Psoas muscle (tissue), 7 donors: ENCODE measurements at regions not wholly inside any gene's neighbourhood (a gene's known extent, or its start where the extent isn't known, plus 50 kb on each side); places are given as distances from the start of the nearest gene placed in this dataset.

Experiments used
- ATAC-seq, 4 donors: fragments of 200-7000 bp; cut with Tn5 transposase; one replicate each; pipeline ENCODE4 v1.9.1; 2020; ENCODE audit warnings: moderate library complexity in 3 of 4, mild to moderate bottlenecking in 2 of 4
- DNase-seq, 2 donors: peaks; one replicate each; pipeline ENCODE4 v3.0.0-alpha.2; 2020
- H3K27ac ChIP-seq: fragments of 200-600 bp; one replicate; pipeline ENCODE4 v1.8.0; 2022
- H3K27me3 ChIP-seq, 3 donors: fragments of 200-600 bp in 1 of 3; one replicate each; pipeline versions ENCODE4 v1.6.1 to v1.8.0; 2013 to 2022; ENCODE audit warnings: low read length in 2 of 3, mild to moderate bottlenecking in 2 of 3, moderate library complexity in 1 of 3; ENCODE audit not compliant: insufficient read depth in 3 of 3
- H3K36me3 ChIP-seq, 2 donors: fragments of 200-600 bp in 1 of 2; one replicate each; pipeline versions ENCODE4 v1.6.1 to v1.8.0; 2013 to 2022; ENCODE audit warnings: low read depth in 1 of 2, mild to moderate bottlenecking in 1 of 2, moderate library complexity in 1 of 2; ENCODE audit not compliant: insufficient read depth in 1 of 2
- H3K4me1 ChIP-seq: fragments of 200-600 bp; one replicate; pipeline ENCODE4 v1.8.0; 2022
- H3K4me3 ChIP-seq: fragments of 200-600 bp; one replicate; pipeline ENCODE4 v1.8.0; 2022; ENCODE audit warnings: mild to moderate bottlenecking
- H3K9me3 ChIP-seq: fragments of 200-600 bp; one replicate; pipeline ENCODE4 v1.8.0; 2022
- CTCF ChIP-seq: fragments of 200-600 bp; IDR thresholded peaks from one replicate; pipeline ENCODE4 v1.8.0; 2022; ENCODE audit warnings: antibody characterized with exemption
- WGBS, 3 donors: extraction: QIAGEN DNeasy Blood & Tissue Kit; methylation state at CpG; one replicate each; pipeline versions ENCODE4 v1.1.6 to v1.1.7; 2013; 5-methylcytosine and 5-hydroxymethylcytosine counted together
- intact Hi-C, 2 donors: fragments of 100-400 bp; cut with DNase I; formaldehyde crosslinking; loops; one replicate each; pipeline versions ENCODE4 v1.11.0 to v1.14.2; 2022
- donor health status: healthy with polysubstance abuse.
- donor health status: DM: no; HTN: no; CAD: no; lungs with moderate emphysema.
- donor health status: Bipolar disorder and iron deficiency.
- donor health status: healthy.
- donor health status: DM: yes; HTN: yes; CAD: no.
- donor health status: DM: no; HTN: no; CAD: no.
- donor health status: DM: yes; HTN: yes; CAD: no.

- intact Hi-C loops, result no loop called here
- no peaks in the 10 kb centered on the region for H3K36me3 ChIP-seq
- no peak for TF ChIP-seq CTCF
- H3K27ac ChIP-seq, result no peak overlapping the region
- WGBS, 3 donors, result 70 to 92% (median 90%) methylated on average over 2 of the region's 2 CpGs
- no peaks in the 10 kb centered on the region for H3K27me3 ChIP-seq
- H3K4me3 ChIP-seq, result no peak overlapping the region
- DNase-seq (no peak), ATAC-seq (no peak)
- no peaks in the 10 kb centered on the region for H3K4me1 ChIP-seq
- peaks cover 8% of the 10 kb centered on the region for H3K9me3 ChIP-seq
These were observed 183.7 kb upstream of the ARHGAP24 start for GRCh38 chr4:85291226-85291625.

GRCh38 chr4:85298037-85298436, 176.9 kb upstream of the ARHGAP24 start:
- ATAC-seq (no peak), DNase-seq (no peak)
- H3K4me1 ChIP-seq, result no peaks in the 10 kb centered on the region
- H3K36me3 ChIP-seq, result no peaks in the 10 kb centered on the region
- no peak overlapping the region for H3K27ac ChIP-seq
- H3K9me3 ChIP-seq, result peaks cover 3% of the 10 kb centered on the region
- WGBS, 3 donors, result 93 to 100% (median 96%) methylated on average over 2 of the region's 2 CpGs
- H3K27me3 ChIP-seq, result no peaks in the 10 kb centered on the region
- intact Hi-C loops, result no loop called here
- TF ChIP-seq CTCF, result no peak
- H3K4me3 ChIP-seq, result no peak overlapping the region

GRCh38 chr4:85302193-85302736, 172.7 kb upstream of the ARHGAP24 start:
- Histone ChIP-seq H3K27ac (no peak overlapping the region), H3K9me3 (no peaks in the 10 kb centered on the region), H3K4me1 (no peaks in the 10 kb centered on the region), H3K36me3 (no peaks in the 10 kb centered on the region), H3K4me3 (no peak overlapping the region), H3K27me3 (no peaks in the 10 kb centered on the region)
- DNase-seq (no peak), ATAC-seq (no peak)
- no peak for TF ChIP-seq CTCF
- intact Hi-C loops, result no loop called here
- 86 to 98% (median 91%) methylated on average over 3 of the region's 3 CpGs for WGBS, 3 donors

GRCh38 chr4:85302756-85303155, 172.2 kb upstream of the ARHGAP24 start:
- Histone ChIP-seq H3K27ac (no peak overlapping the region), H3K36me3 (no peaks in the 10 kb centered on the region), H3K27me3 (no peaks in the 10 kb centered on the region), H3K4me1 (no peaks in the 10 kb centered on the region), H3K9me3 (no peaks in the 10 kb centered on the region), H3K4me3 (no peak overlapping the region)
- no peak for TF ChIP-seq CTCF
- DNase-seq, result no peak
- whole genome bisulfite sequencing, 3 donors, result 74 to 83% (median 76%) methylated on average over 4 of the region's 4 CpGs
- intact Hi-C loops, result no loop called here
- ATAC-seq, result no peak

GRCh38 chr4:85318415-85318814, 156.5 kb upstream of the ARHGAP24 start:
- H3K36me3 ChIP-seq, result no peaks in the 10 kb centered on the region
- intact Hi-C loops, result no loop called here
- H3K4me1 ChIP-seq, result no peaks in the 10 kb centered on the region
- H3K9me3 ChIP-seq, result no peaks in the 10 kb centered on the region
- H3K4me3 ChIP-seq, result no peak overlapping the region
- H3K27me3 ChIP-seq, result no peaks in the 10 kb centered on the region
- DNase-seq (no peak), ATAC-seq (no peak)
- H3K27ac ChIP-seq, result no peak overlapping the region
- no peak for TF ChIP-seq CTCF
